Skeletal muscle tissue (tissue), 3 donors: ENCODE measurements at regions not wholly inside any gene's neighbourhood (a gene's known extent, or its start where the extent isn't known, plus 50 kb on each side); places are given as distances from the start of the nearest gene placed in this dataset.

Experiments
- H3K27ac ChIP-seq: one replicate; pipeline ENCODE4 v1.7.0; 2013; ENCODE audit warnings: mild to moderate bottlenecking, low read depth, low read length, inconsistent platforms
- H3K27me3 ChIP-seq, 3 donors: one replicate each; pipeline ENCODE4 v1.7.0; 2013; ENCODE audit warnings: low read length in 3 of 3; ENCODE audit not compliant: control insufficient read depth in 3 of 3, insufficient read depth in 3 of 3
- H3K36me3 ChIP-seq, 3 donors: one replicate each; pipeline ENCODE4 v1.7.0; 2013; ENCODE audit warnings: low read length in 3 of 3; ENCODE audit not compliant: control insufficient read depth in 3 of 3, insufficient read depth in 3 of 3
- H3K4me1 ChIP-seq, 3 donors: one replicate each; pipeline ENCODE4 v1.7.0; 2013; ENCODE audit warnings: low read length in 3 of 3, mild to moderate bottlenecking in 3 of 3; ENCODE audit not compliant: control insufficient read depth in 3 of 3, insufficient read depth in 3 of 3
- H3K4me3 ChIP-seq, 3 donors: one replicate each; pipeline ENCODE4 v1.7.0; 2013; ENCODE audit warnings: low read length in 3 of 3
- H3K9ac ChIP-seq, 3 donors: one replicate each; pipeline ENCODE4 v1.7.0; 2013; ENCODE audit warnings: low read length in 3 of 3, mild to moderate bottlenecking in 3 of 3, moderate library complexity in 2 of 3, low read depth in 1 of 3
- H3K9me3 ChIP-seq, 3 donors: one replicate each; pipeline ENCODE4 v1.7.0; 2013; ENCODE audit warnings: low read length in 3 of 3; ENCODE audit not compliant: control insufficient read depth in 3 of 3
- donor health status: Osteomylitis.

- Histone ChIP-seq H3K4me1 (peaks cover 0 to 2% (median 0%) of the 10 kb centered on the region in 3 donors), H3K27ac (no peak overlapping the region), H3K9ac (no peak overlapping the region), H3K9me3 (no peaks in the 10 kb centered on the region), H3K36me3 (no peaks in the 10 kb centered on the region), H3K4me3 (no peak overlapping the region), H3K27me3 (no peaks in the 10 kb centered on the region)
Observed at GRCh38 chr20:53881362-53881761, 189.0 kb downstream of the BCAS1 start.

- H3K9me3 ChIP-seq, result no peaks in the 10 kb centered on the region
- no peak overlapping the region for H3K4me3 ChIP-seq
- peaks cover 0 to 2% (median 0%) of the 10 kb centered on the region in 3 donors for H3K4me1 ChIP-seq
- no peaks in the 10 kb centered on the region for H3K36me3 ChIP-seq
- H3K9ac ChIP-seq, result no peak overlapping the region
- H3K27ac ChIP-seq, result no peak overlapping the region
- no peaks in the 10 kb centered on the region for H3K27me3 ChIP-seq
Observed at GRCh38 chr20:53880108-53880641, 190.2 kb downstream of the BCAS1 start.

GRCh38 chr20:53879048-53879684 is 191.2 kb downstream of the BCAS1 start:
- Histone ChIP-seq H3K36me3 (no peaks in the 10 kb centered on the region), H3K9ac (no peak overlapping the region), H3K9me3 (no peaks in the 10 kb centered on the region), H3K4me1 (peaks cover 0 to 2% (median 0%) of the 10 kb centered on the region in 3 donors), H3K27me3 (no peaks in the 10 kb centered on the region), H3K4me3 (no peak overlapping the region), H3K27ac (no peak overlapping the region)

GRCh38 chr20:53878262-53879047 is 191.9 kb downstream of the BCAS1 start:
- H3K4me3 ChIP-seq, result no peak overlapping the region
- H3K27ac ChIP-seq, result no peak overlapping the region
- H3K9ac ChIP-seq, result no peak overlapping the region
- H3K4me1 ChIP-seq, result peaks cover 0 to 2% (median 0%) of the 10 kb centered on the region in 3 donors
- H3K27me3 ChIP-seq, result no peaks in the 10 kb centered on the region
- H3K36me3 ChIP-seq, result no peaks in the 10 kb centered on the region
- H3K9me3 ChIP-seq, result no peaks in the 10 kb centered on the region

GRCh38 chr20:53876956-53877355 is 193.4 kb downstream of the BCAS1 start:
- Histone ChIP-seq H3K36me3 (no peaks in the 10 kb centered on the region), H3K27ac (no peak overlapping the region), H3K4me3 (no peak overlapping the region), H3K9ac (no peak overlapping the region), H3K4me1 (peaks cover 0 to 2% (median 0%) of the 10 kb centered on the region in 3 donors), H3K9me3 (no peaks in the 10 kb centered on the region), H3K27me3 (no peaks in the 10 kb centered on the region)

GRCh38 chr20:53876470-53876869 is 193.9 kb downstream of the BCAS1 start:
- Histone ChIP-seq H3K4me1 (peaks cover 0 to 2% (median 0%) of the 10 kb centered on the region in 3 donors), H3K9me3 (no peaks in the 10 kb centered on the region), H3K9ac (no peak overlapping the region), H3K4me3 (no peak overlapping the region), H3K27me3 (no peaks in the 10 kb centered on the region), H3K36me3 (no peaks in the 10 kb centered on the region), H3K27ac (no peak overlapping the region)

- Histone ChIP-seq H3K36me3 (no peaks in the 10 kb centered on the region), H3K9me3 (no peaks in the 10 kb centered on the region), H3K4me3 (no peak overlapping the region), H3K4me1 (peaks cover 0 to 2% (median 0%) of the 10 kb centered on the region in 3 donors), H3K27me3 (no peaks in the 10 kb centered on the region), H3K27ac (no peak overlapping the region), H3K9ac (no peak overlapping the region)
Observed at GRCh38 chr20:53875452-53875851, 194.9 kb downstream of the BCAS1 start.

GRCh38 chr20:53874706-53875105 is 195.7 kb downstream of the BCAS1 start:
- no peak overlapping the region for H3K27ac ChIP-seq
- no peak overlapping the region for H3K4me3 ChIP-seq
- H3K36me3 ChIP-seq, result no peaks in the 10 kb centered on the region

GRCh38 chr20:53874104-53874503 is 196.3 kb downstream of the BCAS1 start:
- H3K36me3 ChIP-seq, result no peaks in the 10 kb centered on the region
- no peak overlapping the region for H3K9ac ChIP-seq
- peaks cover 0 to 6% (median 2%) of the 10 kb centered on the region in 3 donors for H3K4me1 ChIP-seq
- H3K4me3 ChIP-seq, result no peak overlapping the region
- no peaks in the 10 kb centered on the region for H3K9me3 ChIP-seq
- H3K27me3 ChIP-seq, result no peaks in the 10 kb centered on the region
- no peak overlapping the region for H3K27ac ChIP-seq

More at GRCh38 chr20:53874706-53875105, 195.7 kb downstream of the BCAS1 start:
- Histone ChIP-seq H3K4me1 (peaks cover 0 to 2% (median under 1%) of the 10 kb centered on the region in 3 donors), H3K9me3 (no peaks in the 10 kb centered on the region), H3K27me3 (no peaks in the 10 kb centered on the region), H3K9ac (no peak overlapping the region)

- H3K9ac ChIP-seq, result no peak overlapping the region
- no peak overlapping the region for H3K4me3 ChIP-seq
- H3K27me3 ChIP-seq, result no peaks in the 10 kb centered on the region
- H3K27ac ChIP-seq, result no peak overlapping the region
- no peaks in the 10 kb centered on the region for H3K36me3 ChIP-seq
- peaks cover 0 to 6% (median 0%) of the 10 kb centered on the region in 3 donors for H3K4me1 ChIP-seq
- H3K9me3 ChIP-seq, result no peaks in the 10 kb centered on the region
Observed at GRCh38 chr20:53873230-53873604, 197.2 kb downstream of the BCAS1 start.
